GM21737 (cell line): ENCODE measurements at regions not wholly inside any gene's neighbourhood (a gene's known extent, or its start where the extent isn't known, plus 50 kb on each side); places are given as distances from the start of the nearest gene placed in this dataset.
"Not testable (repeated sequence)": the region's sequence is repeated elsewhere in the genome, so short reads cannot be mapped to it uniquely, and the experiment has no call there.

Experiments used
- ATAC-seq: cut with Tn5 transposase; IDR thresholded peaks from one replicate; pipeline ENCODE4 v1.9.1; 2021; ENCODE audit warnings: mild to moderate bottlenecking, moderate library complexity; ENCODE audit not compliant: unreplicated experiment

- ATAC-seq: no peak
These were observed 425.1 kb downstream of the GBA3 start for GRCh38 chr4:23117826-23118225.

- no peak for ATAC-seq
These were observed 421.8 kb downstream of the GBA3 start for GRCh38 chr4:23114538-23114937.

GRCh38 chr4:23113104-23113503 lies 420.4 kb downstream of the GBA3 start:
- ATAC-seq: no peak

GRCh38 chr4:23106516-23106915 lies 413.8 kb downstream of the GBA3 start:
- no peak for ATAC-seq

GRCh38 chr4:23105759-23106370 lies 413.1 kb downstream of the GBA3 start:
- ATAC-seq: no peak

GRCh38 chr4:23097251-23097650 lies 404.5 kb downstream of the GBA3 start:
- ATAC-seq: no peak

- ATAC-seq: no peak
These were observed 399.0 kb downstream of the GBA3 start for GRCh38 chr4:23091711-23092110.

- no peak for ATAC-seq
These were observed 392.5 kb downstream of the GBA3 start for GRCh38 chr4:23085249-23085568.

- no peak for ATAC-seq
These were observed 392.0 kb downstream of the GBA3 start for GRCh38 chr4:23084559-23085248.

GRCh38 chr4:23083391-23083790 lies 390.7 kb downstream of the GBA3 start:
- no peak for ATAC-seq

GRCh38 chr4:23080171-23080570 lies 387.4 kb downstream of the GBA3 start:
- not testable (repeated sequence) for ATAC-seq

GRCh38 chr4:23070848-23071570 lies 378.3 kb downstream of the GBA3 start:
- ATAC-seq: no peak

GRCh38 chr4:23068756-23069155 lies 376.0 kb downstream of the GBA3 start:
- no peak for ATAC-seq

- no peak for ATAC-seq
These were observed 375.6 kb downstream of the GBA3 start for GRCh38 chr4:23068287-23068686.

- ATAC-seq: no peak
These were observed 369.5 kb downstream of the GBA3 start for GRCh38 chr4:23062188-23062587.

- ATAC-seq: no peak
These were observed 368.7 kb downstream of the GBA3 start for GRCh38 chr4:23061431-23061830.

- no peak for ATAC-seq
These were observed 368.0 kb downstream of the GBA3 start for GRCh38 chr4:23060776-23061175.

GRCh38 chr4:23058165-23058776 lies 365.5 kb downstream of the GBA3 start:
- ATAC-seq: no peak

GRCh38 chr4:23041501-23041900 lies 348.8 kb downstream of the GBA3 start:
- no peak for ATAC-seq

- no peak for ATAC-seq
These were observed 347.8 kb downstream of the GBA3 start for GRCh38 chr4:23040539-23040938.

GRCh38 chr4:23039818-23040217 lies 347.1 kb downstream of the GBA3 start:
- no peak for ATAC-seq
